SK-N-SH (cell line): ENCODE measurements at regions not wholly inside any gene's neighbourhood (a gene's known extent, or its start where the extent isn't known, plus 50 kb on each side); places are given as distances from the start of the nearest gene placed in this dataset.

Experiments
- CTCF ChIA-PET: fragments of 300-600, 350-600 bp; formaldehyde crosslinking; extraction: SDS; loops from one replicate; lab custom pipeline; 2021; lab: Yijun Ruan, JAX
- POLR2A ChIA-PET: fragments of 350-600 bp; sonication (Branson Sonifier 250); formaldehyde crosslinking; extraction: SDS; loops from one replicate; lab custom pipeline; 2020; ENCODE audit warnings: antibody characterized with exemption, inconsistent platforms; lab: Yijun Ruan, JAX
- DNase-seq: peaks from one replicate; pipeline ENCODE4 v3.0.0; 2012
- H2AFZ ChIP-seq: fragments of 200-600 bp; sonication (generic); 2 replicates; pipeline ENCODE4 v1.8.1; 2016; ENCODE audit warnings: antibody characterized with exemption, mild to moderate bottlenecking, low read depth
- H3F3A ChIP-seq: fragments of 200-600 bp; sonication (generic); replicated peaks from 2 replicates; pipeline ENCODE3; 2016; ENCODE audit warnings: antibody characterized with exemption, mild to moderate bottlenecking; ENCODE audit not compliant: insufficient read depth
- H3K27ac ChIP-seq, 2 experiments: fragments of 200-500 bp in 1 of 2; fragments of 200-600 bp in 1 of 2; sonication (Bioruptor generic) in 1 of 2; sonication (generic), shearing (Covaris generic) in 1 of 2; 2 replicates each; pipeline versions ENCODE4 v1.5.1 to v1.6.1; 2014 to 2016; ENCODE audit warnings: low read depth in 2 of 2, inconsistent platforms in 1 of 2, low read length in 1 of 2, mild to moderate bottlenecking in 1 of 2, mixed read lengths in 1 of 2
- H3K27me3 ChIP-seq: fragments of 200-600 bp; sonication (generic), shearing (Covaris generic); 2 replicates; pipeline ENCODE4 v1.6.1; 2016; ENCODE audit warnings: mixed run types; ENCODE audit not compliant: insufficient read depth
- H3K36me3 ChIP-seq, 2 experiments: fragments of 200-500 bp in 1 of 2; fragments of 200-600 bp in 1 of 2; sonication (Bioruptor generic) in 1 of 2; sonication (generic) in 1 of 2; replicated peaks in 1 of 2; 2 replicates each; pipeline versions ENCODE3 to v1.5.1; 2014 to 2016; ENCODE audit warnings: low read length in 1 of 2, mild to moderate bottlenecking in 1 of 2; ENCODE audit not compliant: insufficient read depth in 2 of 2, control insufficient read depth in 1 of 2
- H3K4me1 ChIP-seq, 2 experiments: fragments of 200-500 bp in 1 of 2; fragments of 200-600 bp in 1 of 2; sonication (Bioruptor generic) in 1 of 2; sonication (generic), shearing (Covaris generic) in 1 of 2; 2 replicates each; pipeline versions ENCODE4 v1.5.1 to v1.6.1; 2014 to 2016; ENCODE audit warnings: low read depth in 1 of 2, low read length in 1 of 2, mixed run types in 1 of 2; ENCODE audit not compliant: insufficient read depth in 2 of 2, control insufficient read depth in 1 of 2
- H3K4me2 ChIP-seq: fragments of 200-600 bp; sonication (generic), shearing (Covaris generic); 2 replicates; pipeline ENCODE4 v1.6.1; 2017; ENCODE audit warnings: mixed run types
- H3K4me3 ChIP-seq, 2 experiments: fragments of 200-500 bp in 1 of 2; fragments of 200-600 bp in 1 of 2; sonication (Bioruptor generic) in 1 of 2; sonication (generic), shearing (Covaris generic) in 1 of 2; 2 replicates each; pipeline versions ENCODE4 v1.5.1 to v1.8.1; 2014 to 2016; ENCODE audit warnings: low read depth in 2 of 2, inconsistent platforms in 1 of 2, low read length in 1 of 2, mild to moderate bottlenecking in 1 of 2, mixed read lengths in 1 of 2, moderate library complexity in 1 of 2
- H3K79me2 ChIP-seq: fragments of 200-600 bp; sonication (generic); 2 replicates; pipeline ENCODE4 v1.8.1; 2017; ENCODE audit warnings: mild to moderate bottlenecking; ENCODE audit not compliant: insufficient read depth
- H3K9ac ChIP-seq: fragments of 200-600 bp; sonication (generic); 2 replicates; pipeline ENCODE4 v1.6.1; 2017; ENCODE audit warnings: mixed run types
- H3K9me2 ChIP-seq: fragments of 200-600 bp; sonication (generic); 2 replicates; pipeline ENCODE4 v1.6.1; 2017; ENCODE audit warnings: mixed run types
- H3K9me3 ChIP-seq: fragments of 200-600 bp; sonication (generic); 2 replicates; pipeline ENCODE4 v1.6.1; 2017; ENCODE audit warnings: mixed run types, mild to moderate bottlenecking, moderate library complexity
- H4K20me1 ChIP-seq: fragments of 200-600 bp; sonication (generic); 2 replicates; pipeline ENCODE4 v1.6.1; 2017; ENCODE audit warnings: mild to moderate bottlenecking, mixed run types; ENCODE audit not compliant: insufficient read depth
- CHD2 ChIP-seq: fragments of 150-350 bp; IDR thresholded peaks from 2 replicates; pipeline ENCODE4 v1.6.1; 2018; ENCODE audit warnings: low read length; ENCODE audit not compliant: partially characterized antibody
- EZH2phosphoT487 ChIP-seq: fragments of 200-600 bp; sonication (generic); IDR thresholded peaks from 2 replicates; pipeline ENCODE4 v1.6.1; 2017; ENCODE audit warnings: low read depth, mixed run types, mild to moderate bottlenecking, antibody characterized with exemption, moderate library complexity, borderline replicate concordance
- FOXJ3 ChIP-seq: sonication (generic); formaldehyde crosslinking; IDR thresholded peaks from 2 replicates; pipeline ENCODE4 v1.5.1; 2020; ENCODE audit warnings: mild to moderate bottlenecking, missing genetic modification reagents
- GABPA ChIP-seq: IDR thresholded peaks from 2 replicates; pipeline ENCODE4 v1.4.0; 2012; ENCODE audit warnings: low read depth, mild to moderate bottlenecking
- GATA2 ChIP-seq: sonication (generic); formaldehyde crosslinking; IDR thresholded peaks from 2 replicates; pipeline ENCODE4 v1.5.0; 2020; ENCODE audit warnings: mild to moderate bottlenecking, missing genetic modification reagents
- MEF2A ChIP-seq: IDR thresholded peaks from 2 replicates; pipeline ENCODE4 v1.4.0; 2012; ENCODE audit warnings: low read depth, borderline replicate concordance
- NFIC ChIP-seq: IDR thresholded peaks from 2 replicates; pipeline ENCODE4 v1.4.0; 2012; ENCODE audit warnings: borderline replicate concordance
- PBX3 ChIP-seq: IDR thresholded peaks from 2 replicates; pipeline ENCODE4; 2012
- RAD21 ChIP-seq: IDR thresholded peaks from 2 replicates; pipeline ENCODE4 v1.6.1; 2012; ENCODE audit warnings: mild to moderate bottlenecking, low read length
- RFX5 ChIP-seq: IDR thresholded peaks from 2 replicates; pipeline ENCODE4 v1.6.1; 2012; ENCODE audit warnings: mild to moderate bottlenecking, improper control_type of control experiment, low read length
- RXRA ChIP-seq: IDR thresholded peaks from 2 replicates; pipeline ENCODE4 v1.4.0; 2012; ENCODE audit warnings: low read depth, mild to moderate bottlenecking, borderline replicate concordance
- SIN3A ChIP-seq: IDR thresholded peaks from 2 replicates; pipeline ENCODE4 v1.6.1; 2012; ENCODE audit warnings: low read depth, mild to moderate bottlenecking, low read length, moderate library complexity, borderline replicate concordance
- TAF1 ChIP-seq: IDR thresholded peaks from 2 replicates; pipeline ENCODE4 v1.6.1; 2012; ENCODE audit warnings: low read depth, mild to moderate bottlenecking, low read length, moderate library complexity, borderline replicate concordance
- TEAD4 ChIP-seq: IDR thresholded peaks from 2 replicates; pipeline ENCODE4 v1.4.0; 2012; ENCODE audit warnings: mild to moderate bottlenecking, borderline replicate concordance; ENCODE audit not compliant: insufficient read depth
- ZBTB33 ChIP-seq: IDR thresholded peaks from 2 replicates; pipeline ENCODE4 v1.4.0; 2012; ENCODE audit warnings: low read depth, borderline replicate concordance
- WGBS: methylation state at CpG from one replicate; pipeline ENCODE4 v1.1.6; 2017; ENCODE audit warnings: low lambda C conversion rate; 5-methylcytosine and 5-hydroxymethylcytosine counted together
- TF ChIP-seq, protein P1 (sequence below): IDR thresholded peaks from 2 replicates; pipeline ENCODE4 v1.4.0; 2012; ENCODE audit warnings: low read depth, borderline replicate concordance
- TF ChIP-seq, protein P2 (sequence below): IDR thresholded peaks from 2 replicates; pipeline ENCODE4 v1.6.1; 2012; ENCODE audit warnings: mild to moderate bottlenecking, low read depth, low read length, moderate library complexity

DNA sequence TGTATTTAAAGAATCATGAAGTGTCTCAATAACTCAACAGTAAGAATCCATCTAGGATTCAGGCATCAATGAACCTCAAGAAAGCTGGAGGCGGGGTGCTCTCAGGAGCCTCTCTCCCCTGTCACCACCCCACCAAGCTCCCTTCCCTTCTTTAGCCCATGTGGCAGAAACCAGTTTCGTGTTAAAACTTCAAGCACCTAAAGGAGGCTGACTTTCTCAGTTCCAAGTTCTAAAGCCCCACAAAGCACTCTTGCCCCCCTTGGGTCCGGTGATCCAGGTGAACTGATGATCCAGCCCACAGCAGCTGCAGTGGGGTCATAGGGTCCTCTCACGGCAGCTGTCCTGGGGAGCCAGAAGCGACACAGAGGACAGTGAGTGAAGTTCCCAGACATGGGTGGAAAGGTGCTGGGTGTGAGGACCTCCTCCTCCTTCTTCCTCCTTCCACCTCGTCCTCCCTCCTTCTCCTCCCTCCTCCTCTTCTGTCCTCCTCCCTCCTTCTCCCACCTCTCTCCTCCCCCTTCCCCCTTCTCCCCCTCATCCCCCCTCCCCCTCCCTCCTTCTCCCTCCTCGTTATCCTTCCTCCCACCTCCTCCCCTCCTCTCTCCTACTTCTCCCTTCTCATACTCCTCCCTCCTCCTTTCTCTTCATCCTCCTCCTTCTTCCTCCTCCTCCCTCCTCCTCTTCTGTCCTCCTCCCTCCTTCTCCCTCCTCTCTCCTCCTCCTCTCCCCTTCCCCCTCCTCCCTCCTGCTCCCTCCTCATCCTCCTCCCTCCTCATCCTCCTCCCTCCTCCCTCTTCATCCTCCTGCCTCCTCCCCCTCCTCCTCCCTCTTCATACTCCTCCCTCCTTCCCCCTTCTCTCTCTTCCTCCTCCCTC, 192.4 kb upstream of the AGAP1 start:
- Histone ChIP-seq H3K27me3 (no peaks in the 10 kb centered on the region; the same call in 1 of the 2 replicates), H3F3A (no peaks in the 10 kb centered on the region), H3K79me2 (no peaks in the 10 kb centered on the region), H3K9me2 (no peaks in the 10 kb centered on the region), H3K4me2 (no peak overlapping the region), H3K9ac (no peak overlapping the region), H3K36me3 (no peaks in the 10 kb centered on the region), H3K9me3 (no peaks in the 10 kb centered on the region), H4K20me1 (no peaks in the 10 kb centered on the region), H3K4me1 (no peaks in the 10 kb centered on the region; a peak in 1 of 4 replicates), H3K4me3 (no peak overlapping the region), H3K27ac (no peak overlapping the region), H2AFZ (no peak overlapping the region)
- CTCF ChIA-PET = interaction anchor here (1.0 kb wide), 1 partner anchor 16 kb away, joined by 3 read pairs; no protein-coding TSS in a partner anchor
- no peak for DNase-seq
- POLR2A ChIA-PET = no interaction called here
- WGBS = 45% methylated on average over 6 of the region's 7 CpGs
- no peak for TF ChIP-seq ZBTB33
- no peak for TF ChIP-seq NFIC
- no peak for TF ChIP-seq TEAD4
- no peak for TF ChIP-seq RXRA
- no peak for TF ChIP-seq GABPA
- TF ChIP-seq EZH2phosphoT487 = no peak
- no peak for TF ChIP-seq CHD2
- TF ChIP-seq RAD21 = no peak
- TF ChIP-seq, protein P1, sequence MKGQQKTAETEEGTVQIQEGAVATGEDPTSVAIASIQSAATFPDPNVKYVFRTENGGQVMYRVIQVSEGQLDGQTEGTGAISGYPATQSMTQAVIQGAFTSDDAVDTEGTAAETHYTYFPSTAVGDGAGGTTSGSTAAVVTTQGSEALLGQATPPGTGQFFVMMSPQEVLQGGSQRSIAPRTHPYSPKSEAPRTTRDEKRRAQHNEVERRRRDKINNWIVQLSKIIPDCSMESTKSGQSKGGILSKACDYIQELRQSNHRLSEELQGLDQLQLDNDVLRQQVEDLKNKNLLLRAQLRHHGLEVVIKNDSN = no peak
- TF ChIP-seq GATA2 (CRISPR knock-in tag) = no peak
- TF ChIP-seq RFX5 = no peak
- TF ChIP-seq, protein P2, sequence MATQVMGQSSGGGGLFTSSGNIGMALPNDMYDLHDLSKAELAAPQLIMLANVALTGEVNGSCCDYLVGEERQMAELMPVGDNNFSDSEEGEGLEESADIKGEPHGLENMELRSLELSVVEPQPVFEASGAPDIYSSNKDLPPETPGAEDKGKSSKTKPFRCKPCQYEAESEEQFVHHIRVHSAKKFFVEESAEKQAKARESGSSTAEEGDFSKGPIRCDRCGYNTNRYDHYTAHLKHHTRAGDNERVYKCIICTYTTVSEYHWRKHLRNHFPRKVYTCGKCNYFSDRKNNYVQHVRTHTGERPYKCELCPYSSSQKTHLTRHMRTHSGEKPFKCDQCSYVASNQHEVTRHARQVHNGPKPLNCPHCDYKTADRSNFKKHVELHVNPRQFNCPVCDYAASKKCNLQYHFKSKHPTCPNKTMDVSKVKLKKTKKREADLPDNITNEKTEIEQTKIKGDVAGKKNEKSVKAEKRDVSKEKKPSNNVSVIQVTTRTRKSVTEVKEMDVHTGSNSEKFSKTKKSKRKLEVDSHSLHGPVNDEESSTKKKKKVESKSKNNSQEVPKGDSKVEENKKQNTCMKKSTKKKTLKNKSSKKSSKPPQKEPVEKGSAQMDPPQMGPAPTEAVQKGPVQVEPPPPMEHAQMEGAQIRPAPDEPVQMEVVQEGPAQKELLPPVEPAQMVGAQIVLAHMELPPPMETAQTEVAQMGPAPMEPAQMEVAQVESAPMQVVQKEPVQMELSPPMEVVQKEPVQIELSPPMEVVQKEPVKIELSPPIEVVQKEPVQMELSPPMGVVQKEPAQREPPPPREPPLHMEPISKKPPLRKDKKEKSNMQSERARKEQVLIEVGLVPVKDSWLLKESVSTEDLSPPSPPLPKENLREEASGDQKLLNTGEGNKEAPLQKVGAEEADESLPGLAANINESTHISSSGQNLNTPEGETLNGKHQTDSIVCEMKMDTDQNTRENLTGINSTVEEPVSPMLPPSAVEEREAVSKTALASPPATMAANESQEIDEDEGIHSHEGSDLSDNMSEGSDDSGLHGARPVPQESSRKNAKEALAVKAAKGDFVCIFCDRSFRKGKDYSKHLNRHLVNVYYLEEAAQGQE = no peak
- TF ChIP-seq MEF2A = no peak
- TF ChIP-seq FOXJ3 (CRISPR knock-in tag) = no peak
- no peak for TF ChIP-seq PBX3
- TF ChIP-seq SIN3A = no peak
- no peak for TF ChIP-seq TAF1
